ENCODE measurements at regions not wholly inside any gene's neighbourhood (a gene's known extent, or its start where the extent isn't known, plus 50 kb on each side); places are given as distances from the start of the nearest gene placed in this dataset.

GRCh38 chr3:115470254-115470653, 153.1 kb upstream of the GAP43 start:
- H3K79me2 ChIP-seq (ENCODE audit: control insufficient read depth, insufficient read depth, low read length) = no peaks in the 10 kb centered on the region
- H3K27ac ChIP-seq (ENCODE audit: insufficient read depth, low read length) = no peak overlapping the region
- no peak overlapping the region for H2AFZ ChIP-seq (ENCODE audit: low read length)
- H3K36me3 ChIP-seq (ENCODE audit: control insufficient read depth, insufficient read depth, low read length) = no peaks in the 10 kb centered on the region
- no peak overlapping the region for H3K9ac ChIP-seq (ENCODE audit: insufficient read depth, low read length)
- H3K4me1 ChIP-seq (ENCODE audit: control insufficient read depth, extremely low read depth, insufficient read depth, low read length) = no peaks in the 10 kb centered on the region
- no peaks in the 10 kb centered on the region for H3K9me3 ChIP-seq (ENCODE audit: control insufficient read depth, insufficient read depth, low read depth, low read length)
- H3K27me3 ChIP-seq (ENCODE audit: control insufficient read depth, insufficient read depth, low read length) = no peaks in the 10 kb centered on the region
- DNase-seq (ENCODE audit: low read depth in 2 of 2) = no peak
- no peak overlapping the region for H3K4me2 ChIP-seq (ENCODE audit: extremely low read depth, insufficient read depth, low read length)
- H3K4me3 ChIP-seq (replicated peaks in 1 of 4; ENCODE audit: control extremely low read depth in 1 of 4, insufficient read depth in 1 of 4, low read depth in 3 of 4, low read length in 4 of 4) = no peak overlapping the region
- TF ChIP-seq EZH2 (IDR thresholded peaks at IDR 0.05; ENCODE audit: low read length, missing control alignments) (no peak), CTCF (conservative IDR thresholded peaks at IDR 0.05 in 1 of 2, IDR thresholded peaks at IDR 0.05 in 1 of 2; ENCODE audit: low read depth in 1 of 2, low read length in 2 of 2) (no peak)
- no peaks in the 10 kb centered on the region for H4K20me1 ChIP-seq (ENCODE audit: control insufficient read depth, extremely low read depth, insufficient read depth, low read length)

GRCh38 chr3:115475178-115476041, 147.9 kb upstream of the GAP43 start:
- no peak overlapping the region for H3K9ac ChIP-seq (ENCODE audit: insufficient read depth, low read length)

GRCh38 chr3:115476472-115476871, 146.8 kb upstream of the GAP43 start:
- H3K9me3 ChIP-seq (ENCODE audit: control insufficient read depth, insufficient read depth, low read depth, low read length) = no peaks in the 10 kb centered on the region
- no peaks in the 10 kb centered on the region for H3K27me3 ChIP-seq (ENCODE audit: control insufficient read depth, insufficient read depth, low read length)
- no peak overlapping the region for H3K4me2 ChIP-seq (ENCODE audit: extremely low read depth, insufficient read depth, low read length)
- TF ChIP-seq EZH2 (IDR thresholded peaks at IDR 0.05; ENCODE audit: low read length, missing control alignments) (no peak), CTCF (conservative IDR thresholded peaks at IDR 0.05 in 1 of 2, IDR thresholded peaks at IDR 0.05 in 1 of 2; ENCODE audit: low read depth in 1 of 2, low read length in 2 of 2) (no peak)
- no peak overlapping the region for H3K27ac ChIP-seq (ENCODE audit: insufficient read depth, low read length)
- H3K79me2 ChIP-seq (ENCODE audit: control insufficient read depth, insufficient read depth, low read length) = no peaks in the 10 kb centered on the region
- H3K4me1 ChIP-seq (ENCODE audit: control insufficient read depth, extremely low read depth, insufficient read depth, low read length) = no peaks in the 10 kb centered on the region
- H3K9ac ChIP-seq (ENCODE audit: insufficient read depth, low read length) = no peak overlapping the region
- no peak overlapping the region for H2AFZ ChIP-seq (ENCODE audit: low read length)
- no peaks in the 10 kb centered on the region for H3K36me3 ChIP-seq (ENCODE audit: control insufficient read depth, insufficient read depth, low read length)
- DNase-seq (ENCODE audit: low read depth in 2 of 2) = no peak
- H4K20me1 ChIP-seq (ENCODE audit: control insufficient read depth, extremely low read depth, insufficient read depth, low read length) = no peaks in the 10 kb centered on the region
- no peak overlapping the region for H3K4me3 ChIP-seq (replicated peaks in 1 of 4; ENCODE audit: control extremely low read depth in 1 of 4, insufficient read depth in 1 of 4, low read depth in 3 of 4, low read length in 4 of 4)

More at GRCh38 chr3:115475178-115476041, 147.9 kb upstream of the GAP43 start:
- H3K36me3 ChIP-seq (ENCODE audit: control insufficient read depth, insufficient read depth, low read length) = no peaks in the 10 kb centered on the region
- H4K20me1 ChIP-seq (ENCODE audit: control insufficient read depth, extremely low read depth, insufficient read depth, low read length) = no peaks in the 10 kb centered on the region
- no peak overlapping the region for H3K4me2 ChIP-seq (ENCODE audit: extremely low read depth, insufficient read depth, low read length)
- no peaks in the 10 kb centered on the region for H3K79me2 ChIP-seq (ENCODE audit: control insufficient read depth, insufficient read depth, low read length)
- no peaks in the 10 kb centered on the region for H3K4me1 ChIP-seq (ENCODE audit: control insufficient read depth, extremely low read depth, insufficient read depth, low read length)
- no peaks in the 10 kb centered on the region for H3K27me3 ChIP-seq (ENCODE audit: control insufficient read depth, insufficient read depth, low read length)
- no peaks in the 10 kb centered on the region for H3K9me3 ChIP-seq (ENCODE audit: control insufficient read depth, insufficient read depth, low read depth, low read length)
- DNase-seq (ENCODE audit: low read depth in 2 of 2) = no peak
- TF ChIP-seq CTCF (conservative IDR thresholded peaks at IDR 0.05 in 1 of 2, IDR thresholded peaks at IDR 0.05 in 1 of 2; ENCODE audit: low read depth in 1 of 2, low read length in 2 of 2) (no peak), EZH2 (IDR thresholded peaks at IDR 0.05; ENCODE audit: low read length, missing control alignments) (no peak)
- no peak overlapping the region for H2AFZ ChIP-seq (ENCODE audit: low read length)
- H3K4me3 ChIP-seq (replicated peaks in 1 of 4; ENCODE audit: control extremely low read depth in 1 of 4, insufficient read depth in 1 of 4, low read depth in 3 of 4, low read length in 4 of 4) = no peak overlapping the region
- H3K27ac ChIP-seq (ENCODE audit: insufficient read depth, low read length) = no peak overlapping the region
